GM23248 (cell line): ENCODE measurements at regions not wholly inside any gene's neighbourhood (a gene's known extent, or its start where the extent isn't known, plus 50 kb on each side); places are given as distances from the start of the nearest gene placed in this dataset.

Experiments
- DNase-seq: peaks from one replicate; pipeline ENCODE4 v3.0.0-alpha.2; 2015
- H2AFZ ChIP-seq: fragments of 200-600 bp; sonication (generic); 2 replicates; pipeline ENCODE4 v1.6.1; 2016; ENCODE audit warnings: antibody characterized with exemption
- H3F3A ChIP-seq: fragments of 200-600 bp; sonication (generic); 2 replicates; pipeline ENCODE4 v1.6.1; 2016; ENCODE audit warnings: mild to moderate bottlenecking, antibody characterized with exemption, mixed run types; ENCODE audit not compliant: insufficient read depth
- H3K27ac ChIP-seq: fragments of 200-600 bp; sonication (generic); 2 replicates; pipeline ENCODE4 v1.5.1; 2016; ENCODE audit warnings: mild to moderate bottlenecking
- H3K27me3 ChIP-seq: fragments of 200-600 bp; sonication (generic); replicated peaks from 2 replicates; pipeline ENCODE4 v1.6.1; 2016; ENCODE audit warnings: mild to moderate bottlenecking; ENCODE audit not compliant: insufficient read depth
- H3K36me3 ChIP-seq: fragments of 200-600 bp; sonication (generic); 2 replicates; pipeline ENCODE4 v1.6.1; 2016; ENCODE audit warnings: low read depth, mild to moderate bottlenecking
- H3K4me1 ChIP-seq: fragments of 200-600 bp; sonication (generic); 2 replicates; pipeline ENCODE4 v1.6.1; 2016; ENCODE audit warnings: mild to moderate bottlenecking; ENCODE audit not compliant: insufficient read depth
- H3K4me2 ChIP-seq: fragments of 200-600 bp; sonication (generic); one replicate; pipeline ENCODE4 v1.6.1; 2016; ENCODE audit warnings: mild to moderate bottlenecking; ENCODE audit not compliant: unreplicated experiment
- H3K4me3 ChIP-seq: fragments of 200-600 bp; sonication (generic); 2 replicates; pipeline ENCODE4 v1.5.1; 2016; ENCODE audit warnings: mild to moderate bottlenecking
- H3K79me2 ChIP-seq: fragments of 200-600 bp; sonication (generic); 2 replicates; pipeline ENCODE4 v1.6.1; 2016; ENCODE audit warnings: mild to moderate bottlenecking; ENCODE audit not compliant: insufficient read depth
- H3K9ac ChIP-seq: fragments of 200-600 bp; sonication (generic); 2 replicates; pipeline ENCODE4 v1.6.1; 2016; ENCODE audit warnings: mild to moderate bottlenecking
- H3K9me2 ChIP-seq: fragments of 200-600 bp; sonication (generic); 2 replicates; pipeline ENCODE4 v1.6.1; 2016; ENCODE audit warnings: mixed run types, mild to moderate bottlenecking, moderate library complexity; ENCODE audit not compliant: insufficient read depth
- H3K9me3 ChIP-seq: fragments of 200-600 bp; sonication (generic); one replicate; pipeline ENCODE4 v1.6.1; 2017; ENCODE audit warnings: low read depth
- H4K20me1 ChIP-seq: fragments of 200-600 bp; sonication (generic); 2 replicates; pipeline ENCODE4 v1.6.0; 2016; ENCODE audit not compliant: insufficient read depth
- EZH2 ChIP-seq: fragments of 200-600 bp; sonication (generic); IDR thresholded peaks from 2 replicates; pipeline ENCODE4 v1.6.1; 2018; ENCODE audit warnings: antibody characterized with exemption, mild to moderate bottlenecking; ENCODE audit not compliant: insufficient read depth, poor library complexity, severe bottlenecking
- EZH2phosphoT487 ChIP-seq: fragments of 200-600 bp; sonication (generic); IDR thresholded peaks from 2 replicates; pipeline ENCODE4 v1.6.1; 2018; ENCODE audit warnings: antibody characterized with exemption, moderate library complexity, mild to moderate bottlenecking, low read depth; ENCODE audit not compliant: insufficient read depth
- WGBS, 2 experiments: methylation state at CpG; one replicate each; pipeline ENCODE4 v1.1.6; 2015 to 2017; ENCODE audit warnings: low lambda C conversion rate in 2 of 2, low coverage in 1 of 2; ENCODE audit errors: missing lambda C conversion rate in 2 of 2; 5-methylcytosine and 5-hydroxymethylcytosine counted together
- in situ Hi-C: fragments of 300-500 bp; cut with MboI; formaldehyde crosslinking; loops from 2 replicates; pipeline ENCODE4 v1.15.0; 2020

- Histone ChIP-seq H3K9me3 (no peaks in the 10 kb centered on the region), H3K9me2 (no peaks in the 10 kb centered on the region), H3F3A (no peaks in the 10 kb centered on the region), H3K9ac (no peak overlapping the region), H3K27me3 (no peaks in the 10 kb centered on the region), H3K79me2 (no peaks in the 10 kb centered on the region), H3K4me2 (no peak overlapping the region), H2AFZ (no peak overlapping the region), H3K27ac (no peak overlapping the region), H4K20me1 (no peaks in the 10 kb centered on the region), H3K4me1 (no peaks in the 10 kb centered on the region), H3K36me3 (no peaks in the 10 kb centered on the region), H3K4me3 (no peak overlapping the region)
- DNase-seq = no peak
- no peak for TF ChIP-seq EZH2
- TF ChIP-seq EZH2phosphoT487 = no peak
- in situ Hi-C loops = no loop called here
- WGBS, 2 experiments = 74 to 77% methylated on average over 2 of the region's 2 CpGs
Measured at GRCh38 chr18:29496152-29496680, 1319.3 kb upstream of the CDH2 start.

GRCh38 chr18:29494371-29494770 lies 1317.4 kb upstream of the CDH2 start:
- in situ Hi-C loops = no loop called here
- Histone ChIP-seq H3K4me2 (no peak overlapping the region), H3K27ac (no peak overlapping the region), H3K9me2 (no peaks in the 10 kb centered on the region), H3K4me3 (no peak overlapping the region), H3K9me3 (no peaks in the 10 kb centered on the region), H2AFZ (0 out of 2 replicates have a peak overlapping the region, but pooled peaks have one; percentile 3), H3K36me3 (no peaks in the 10 kb centered on the region), H3K27me3 (no peaks in the 10 kb centered on the region), H3F3A (no peaks in the 10 kb centered on the region), H3K4me1 (no peaks in the 10 kb centered on the region), H4K20me1 (no peaks in the 10 kb centered on the region), H3K79me2 (no peaks in the 10 kb centered on the region), H3K9ac (no peak overlapping the region)
- no peak for TF ChIP-seq EZH2
- TF ChIP-seq EZH2phosphoT487 = no peak
- DNase-seq = no peak

GRCh38 chr18:29491907-29492306 lies 1315.0 kb upstream of the CDH2 start:
- Histone ChIP-seq H3K27me3 (no peaks in the 10 kb centered on the region), H3K4me1 (no peaks in the 10 kb centered on the region), H3K79me2 (no peaks in the 10 kb centered on the region), H3K27ac (no peak overlapping the region), H3K9me3 (no peaks in the 10 kb centered on the region), H2AFZ (no peak overlapping the region), H3K36me3 (no peaks in the 10 kb centered on the region), H3K9ac (no peak overlapping the region), H3K4me2 (no peak overlapping the region), H4K20me1 (no peaks in the 10 kb centered on the region), H3F3A (no peaks in the 10 kb centered on the region), H3K9me2 (no peaks in the 10 kb centered on the region), H3K4me3 (no peak overlapping the region)
- in situ Hi-C loops = no loop called here
- 50 to 58% methylated on average over 2 of the region's 2 CpGs for WGBS, 2 experiments
- TF ChIP-seq EZH2 (no peak), EZH2phosphoT487 (no peak)
- no peak for DNase-seq

GRCh38 chr18:29488617-29489016 lies 1311.7 kb upstream of the CDH2 start:
- in situ Hi-C loops = no loop called here
- Histone ChIP-seq H3K27me3 (no peaks in the 10 kb centered on the region), H3K4me2 (no peak overlapping the region), H3F3A (no peaks in the 10 kb centered on the region), H3K4me3 (no peak overlapping the region), H3K9me3 (no peaks in the 10 kb centered on the region), H3K9ac (no peak overlapping the region), H3K9me2 (no peaks in the 10 kb centered on the region), H3K27ac (no peak overlapping the region), H3K79me2 (no peaks in the 10 kb centered on the region), H2AFZ (peak overlapping the region; percentile 32; the same call in 1 of the 2 replicates), H4K20me1 (no peaks in the 10 kb centered on the region), H3K4me1 (no peaks in the 10 kb centered on the region), H3K36me3 (no peaks in the 10 kb centered on the region)
- peak; percentile 1 for DNase-seq
- no peak for TF ChIP-seq EZH2
- TF ChIP-seq EZH2phosphoT487 = no peak
- WGBS, 2 experiments = 80 to 90% methylated on average over 2 of the region's 2 CpGs

GRCh38 chr18:29465526-29465925 lies 1288.6 kb upstream of the CDH2 start:
- Histone ChIP-seq H3K9me3 (no peaks in the 10 kb centered on the region), H3K36me3 (no peaks in the 10 kb centered on the region), H3K4me2 (no peak overlapping the region), H3K9me2 (peaks cover 4% of the 10 kb centered on the region; the same call in 1 of the 2 replicates), H3K9ac (no peak overlapping the region), H3K27ac (no peak overlapping the region), H3K79me2 (no peaks in the 10 kb centered on the region), H3K4me3 (no peak overlapping the region), H3F3A (no peaks in the 10 kb centered on the region), H3K27me3 (no peaks in the 10 kb centered on the region), H4K20me1 (no peaks in the 10 kb centered on the region), H2AFZ (no peak overlapping the region), H3K4me1 (no peaks in the 10 kb centered on the region)
- no peak for DNase-seq
- in situ Hi-C loops = no loop called here
- no peak for TF ChIP-seq EZH2
- TF ChIP-seq EZH2phosphoT487 = no peak
